IgD-negative memory B cell (primary cell): ENCODE measurements at regions not wholly inside any gene's neighbourhood (a gene's known extent, or its start where the extent isn't known, plus 50 kb on each side); places are given as distances from the start of the nearest gene placed in this dataset.
A peak's percentile ranks its signal among the peaks of the same experiment; 100 is the strongest.
"Not testable (repeated sequence)": the region's sequence is repeated elsewhere in the genome, so short reads cannot be mapped to it uniquely, and the experiment has no call there.

ENCODE experiments used
- H3K27ac Mint-ChIP-seq, 3 donors: one replicate each; pipeline ENCODE4 v1.8.0; 2020 to 2022; ENCODE audit warnings: mild to moderate bottlenecking in 3 of 3, mixed read lengths in 3 of 3, moderate library complexity in 1 of 3
- H3K27me3 Mint-ChIP-seq: one replicate; pipeline ENCODE4 v1.8.0; 2021; ENCODE audit warnings: mixed read lengths
- H3K36me3 Mint-ChIP-seq: one replicate; pipeline ENCODE4 v1.8.0; 2020; ENCODE audit warnings: mild to moderate bottlenecking, mixed read lengths
- H3K4me1 Mint-ChIP-seq, 3 donors: one replicate each; pipeline ENCODE4 v1.8.0; 2020 to 2022; ENCODE audit warnings: mixed read lengths in 3 of 3, mild to moderate bottlenecking in 1 of 3
- H3K4me3 Mint-ChIP-seq, 4 donors: one replicate each; pipeline ENCODE4 v1.8.0; 2020 to 2022; ENCODE audit warnings: mild to moderate bottlenecking in 4 of 4, mixed read lengths in 4 of 4, moderate library complexity in 3 of 4
- H3K9me3 Mint-ChIP-seq, 3 donors: one replicate each; pipeline ENCODE4 v1.8.0; 2020 to 2021; ENCODE audit warnings: mixed read lengths in 3 of 3, mild to moderate bottlenecking in 1 of 3

GRCh38 chr13:81610644-81611043 is 1269.7 kb upstream of the SPRY2 start:
- Mint-ChIP-seq H3K4me1 (no peaks in the 10 kb centered on the region), H3K4me3 (no peak overlapping the region), H3K27ac (no peak overlapping the region), H3K36me3 (no peaks in the 10 kb centered on the region), H3K9me3 (peaks cover 0 to 15% (median 4%) of the 10 kb centered on the region in 3 donors), H3K27me3 (no peaks in the 10 kb centered on the region)

DNA sequence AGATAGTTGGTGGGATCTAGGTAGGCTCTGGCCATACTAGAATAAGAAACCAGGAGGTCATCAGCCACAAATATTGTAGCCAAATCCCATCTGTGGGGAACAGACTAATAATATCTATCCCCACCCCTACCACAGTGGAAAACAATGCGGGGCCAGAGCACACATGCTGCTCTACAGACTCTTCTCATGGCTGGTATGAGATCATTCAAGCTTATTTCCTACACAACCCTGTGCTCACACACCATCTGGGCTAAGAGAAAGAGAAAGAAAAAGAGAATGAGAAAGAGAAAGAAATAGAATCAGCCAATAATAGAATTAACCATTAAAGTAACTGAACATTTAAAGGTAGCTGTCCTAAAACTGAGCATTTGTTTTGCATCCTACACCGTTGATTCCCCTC is 1268.4 kb upstream of the SPRY2 start:
- Mint-ChIP-seq H3K4me3 (no peak overlapping the region), H3K36me3 (no peaks in the 10 kb centered on the region), H3K27ac (no peak overlapping the region), H3K27me3 (no peaks in the 10 kb centered on the region), H3K9me3 (peaks cover 0 to 12% (median 4%) of the 10 kb centered on the region in 3 donors), H3K4me1 (no peaks in the 10 kb centered on the region)

DNA sequence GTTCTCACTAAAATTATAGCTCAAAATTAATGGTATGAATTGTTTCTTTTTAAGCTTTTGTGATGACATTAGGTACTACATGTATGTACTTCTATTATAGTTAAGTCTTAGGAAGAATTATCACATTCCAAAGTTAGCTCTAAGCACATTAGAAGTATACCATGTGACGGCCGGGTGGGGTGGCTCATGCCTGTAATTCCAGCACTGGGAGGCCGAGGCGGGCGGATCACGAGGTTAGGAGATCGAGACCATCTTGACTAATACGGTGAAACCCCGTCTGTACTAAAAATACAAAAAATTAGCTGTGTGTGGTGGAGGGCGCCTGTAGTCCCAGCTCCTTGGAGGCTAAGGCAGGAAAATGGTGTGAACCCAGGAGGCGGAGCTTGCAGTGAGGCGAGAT is 1265.1 kb upstream of the SPRY2 start:
- Mint-ChIP-seq H3K4me3 (no peak overlapping the region), H3K36me3 (no peaks in the 10 kb centered on the region), H3K27ac (no peak overlapping the region), H3K4me1 (no peaks in the 10 kb centered on the region), H3K9me3 (peaks cover 0 to 12% (median 0%) of the 10 kb centered on the region in 3 donors), H3K27me3 (no peaks in the 10 kb centered on the region)

GRCh38 chr13:81602241-81602640 is 1261.3 kb upstream of the SPRY2 start:
- no peak overlapping the region for H3K4me3 Mint-ChIP-seq

DNA sequence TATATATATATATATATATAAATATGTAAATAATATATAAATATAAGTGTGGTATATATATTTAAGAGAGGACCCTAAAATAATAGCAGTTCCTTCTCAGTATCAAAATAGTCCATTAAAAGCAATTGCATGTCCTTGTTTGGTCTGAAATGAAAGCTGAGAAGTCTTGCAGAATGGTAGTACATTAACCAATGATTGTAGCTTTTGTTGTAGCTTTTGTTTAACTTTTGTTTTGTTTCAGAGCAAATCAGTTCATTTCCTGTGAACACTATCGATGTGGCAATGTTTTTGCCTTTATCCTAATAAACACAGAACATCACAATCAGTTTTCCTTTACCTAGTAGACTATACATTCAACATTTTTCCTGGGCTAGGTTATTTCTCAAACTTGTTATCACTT is 1256.2 kb upstream of the SPRY2 start:
- Mint-ChIP-seq H3K4me1 (no peaks in the 10 kb centered on the region), H3K4me3 (no peak overlapping the region), H3K27me3 (no peaks in the 10 kb centered on the region), H3K9me3 (peaks cover 3 to 6% (median 4%) of the 10 kb centered on the region in 3 donors), H3K27ac (no peak overlapping the region), H3K36me3 (peaks cover 2% of the 10 kb centered on the region)

More at GRCh38 chr13:81602241-81602640, 1261.3 kb upstream of the SPRY2 start:
- H3K27me3 Mint-ChIP-seq = no peaks in the 10 kb centered on the region
- H3K4me1 Mint-ChIP-seq = no peaks in the 10 kb centered on the region
- peaks cover 3 to 10% (median 4%) of the 10 kb centered on the region in 3 donors for H3K9me3 Mint-ChIP-seq
- H3K27ac Mint-ChIP-seq = no peak overlapping the region
- no peaks in the 10 kb centered on the region for H3K36me3 Mint-ChIP-seq

DNA sequence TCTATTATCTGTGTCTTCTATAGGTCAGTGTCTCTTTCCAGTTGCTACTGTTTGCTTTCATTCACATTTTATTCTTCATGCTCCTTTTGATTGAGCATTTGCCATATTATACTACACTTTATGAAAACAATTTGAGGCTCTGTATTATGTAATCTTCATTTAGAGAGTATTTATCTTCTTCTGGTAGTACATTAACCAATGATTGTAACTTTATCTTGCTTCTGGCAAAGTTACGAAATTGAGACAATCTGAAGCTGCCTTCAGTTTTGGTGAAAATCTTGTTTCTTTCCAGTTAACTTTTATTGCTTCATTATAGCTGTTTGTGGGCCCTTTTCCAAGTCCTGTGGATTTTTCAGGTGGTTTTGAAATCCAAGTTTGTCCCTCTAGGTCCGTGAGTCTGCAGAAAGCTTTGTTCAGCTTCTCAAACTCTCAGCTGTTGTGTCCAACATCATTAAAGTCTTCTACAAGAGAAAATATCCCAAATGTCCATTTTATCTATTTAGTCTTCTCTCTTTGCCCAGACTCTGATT is 1255.4 kb upstream of the SPRY2 start:
- Mint-ChIP-seq H3K27ac (no peak overlapping the region), H3K4me1 (no peaks in the 10 kb centered on the region), H3K4me3 (no peak overlapping the region), H3K36me3 (peaks cover 2% of the 10 kb centered on the region), H3K27me3 (no peaks in the 10 kb centered on the region), H3K9me3 (peaks cover 3 to 6% (median 5%) of the 10 kb centered on the region in 3 donors)

GRCh38 chr13:81591528-81592220 is 1250.7 kb upstream of the SPRY2 start:
- peak overlapping the region in 1 of 4 donors; percentile 35 for H3K4me3 Mint-ChIP-seq

DNA sequence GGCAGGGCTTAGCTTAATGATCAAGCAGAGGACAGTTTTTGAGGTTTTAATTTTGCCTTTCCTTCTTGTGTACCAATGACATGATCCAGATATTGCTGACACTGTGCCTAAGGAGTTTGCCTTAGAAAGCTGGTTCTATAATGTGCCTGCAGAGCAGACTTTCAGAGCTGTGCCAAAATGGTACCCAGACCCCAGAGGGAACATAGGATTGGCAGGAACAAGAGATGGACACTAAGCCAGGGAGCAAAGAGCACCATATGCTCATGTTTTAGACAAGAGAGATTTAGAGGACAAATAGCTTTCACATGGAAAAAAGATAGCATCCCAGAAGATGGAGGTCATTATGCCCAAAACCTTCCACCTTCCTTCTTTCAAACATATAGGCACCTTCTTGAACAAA is 1241.5 kb upstream of the SPRY2 start:
- Mint-ChIP-seq H3K9me3 (peaks cover 3 to 25% (median 8%) of the 10 kb centered on the region in 3 donors), H3K4me3 (no peak overlapping the region), H3K4me1 (no peaks in the 10 kb centered on the region), H3K27me3 (no peaks in the 10 kb centered on the region), H3K36me3 (no peaks in the 10 kb centered on the region), H3K27ac (no peak overlapping the region)

More at GRCh38 chr13:81591528-81592220, 1250.7 kb upstream of the SPRY2 start:
- H3K4me1 Mint-ChIP-seq = no peaks in the 10 kb centered on the region
- H3K36me3 Mint-ChIP-seq = peaks cover 2% of the 10 kb centered on the region
- H3K9me3 Mint-ChIP-seq = peaks cover 0 to 2% (median 0%) of the 10 kb centered on the region in 3 donors
- H3K27me3 Mint-ChIP-seq = no peaks in the 10 kb centered on the region
- H3K27ac Mint-ChIP-seq = peak overlapping the region in 1 of 3 donors; percentile 32

- H3K27ac Mint-ChIP-seq = no peak overlapping the region
- H3K36me3 Mint-ChIP-seq = no peaks in the 10 kb centered on the region
- H3K27me3 Mint-ChIP-seq = no peaks in the 10 kb centered on the region
- peaks cover 5 to 21% (median 6%) of the 10 kb centered on the region in 3 donors for H3K9me3 Mint-ChIP-seq
- H3K4me3 Mint-ChIP-seq = no peak overlapping the region
- no peaks in the 10 kb centered on the region for H3K4me1 Mint-ChIP-seq
These were observed 1236.8 kb upstream of the SPRY2 start for GRCh38 chr13:81577601-81578195.

GRCh38 chr13:81568824-81569223 is 1227.9 kb upstream of the SPRY2 start:
- Mint-ChIP-seq H3K27ac (no peak overlapping the region), H3K4me3 (no peak overlapping the region), H3K4me1 (no peaks in the 10 kb centered on the region), H3K27me3 (no peaks in the 10 kb centered on the region), H3K36me3 (no peaks in the 10 kb centered on the region), H3K9me3 (peaks cover 0 to 3% (median 0%) of the 10 kb centered on the region in 3 donors)

DNA sequence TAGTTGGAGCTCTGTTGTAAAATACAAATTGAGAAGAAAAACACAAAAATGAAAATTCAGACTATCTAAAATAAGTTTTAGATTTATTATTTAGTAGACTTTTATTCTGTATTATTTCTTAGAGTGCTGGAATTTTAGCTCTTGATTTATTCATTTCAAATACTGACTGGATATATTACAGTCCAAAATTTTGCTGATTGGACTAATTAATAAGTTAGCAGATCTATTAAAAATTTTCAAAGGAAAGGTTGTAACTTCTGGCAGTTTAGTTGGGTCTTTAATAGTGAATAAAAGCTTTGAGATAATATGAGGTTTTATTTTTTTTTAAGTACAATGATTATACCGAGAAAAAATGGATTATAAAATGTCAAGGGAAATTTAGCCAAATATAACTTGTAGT is 1224.9 kb upstream of the SPRY2 start:
- H3K4me1 Mint-ChIP-seq = no peaks in the 10 kb centered on the region
- H3K27ac Mint-ChIP-seq = no peak overlapping the region
- H3K4me3 Mint-ChIP-seq = no peak overlapping the region
- no peaks in the 10 kb centered on the region for H3K36me3 Mint-ChIP-seq
- no peaks in the 10 kb centered on the region for H3K27me3 Mint-ChIP-seq
- H3K9me3 Mint-ChIP-seq = peaks cover 0 to 6% (median 0%) of the 10 kb centered on the region in 3 donors

- no peaks in the 10 kb centered on the region for H3K4me1 Mint-ChIP-seq
- peaks cover 0 to 3% (median 0%) of the 10 kb centered on the region in 3 donors for H3K9me3 Mint-ChIP-seq
- no peak overlapping the region for H3K4me3 Mint-ChIP-seq
- no peaks in the 10 kb centered on the region for H3K36me3 Mint-ChIP-seq
- no peaks in the 10 kb centered on the region for H3K27me3 Mint-ChIP-seq
- H3K27ac Mint-ChIP-seq = no peak overlapping the region
These were observed 1222.2 kb upstream of the SPRY2 start for GRCh38 chr13:81563091-81563490.

- Mint-ChIP-seq H3K27me3 (no peaks in the 10 kb centered on the region), H3K4me3 (no peak overlapping the region), H3K9me3 (peaks cover 0 to 3% (median 0%) of the 10 kb centered on the region in 3 donors)
These were observed 1221.7 kb upstream of the SPRY2 start for GRCh38 chr13:81562598-81562997.

DNA sequence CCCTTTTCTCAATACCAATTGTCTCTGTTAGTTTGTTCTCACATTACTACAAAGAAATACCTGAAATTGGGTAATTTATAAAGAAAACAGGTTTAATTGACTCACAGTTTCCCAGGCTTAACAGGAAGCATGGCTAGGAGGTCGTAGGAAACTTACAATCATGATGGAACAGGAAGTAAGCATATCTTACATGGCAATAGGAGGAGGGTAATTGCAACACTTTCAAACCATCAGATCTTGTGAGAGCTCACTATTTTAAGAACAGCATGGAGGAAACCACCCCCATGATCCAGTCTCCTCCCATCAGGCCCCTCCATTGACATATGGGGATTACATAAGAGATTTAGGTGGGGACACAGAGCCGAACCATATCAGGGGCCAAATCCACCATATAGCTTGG is 1210.1 kb upstream of the SPRY2 start:
- no peak overlapping the region for H3K27ac Mint-ChIP-seq
- H3K4me3 Mint-ChIP-seq = no peak overlapping the region
- no peaks in the 10 kb centered on the region for H3K4me1 Mint-ChIP-seq
- H3K27me3 Mint-ChIP-seq = no peaks in the 10 kb centered on the region
- peaks cover 0 to 17% (median 8%) of the 10 kb centered on the region in 3 donors for H3K9me3 Mint-ChIP-seq
- no peaks in the 10 kb centered on the region for H3K36me3 Mint-ChIP-seq

More at GRCh38 chr13:81562598-81562997, 1221.7 kb upstream of the SPRY2 start:
- H3K4me1 Mint-ChIP-seq = no peaks in the 10 kb centered on the region
- H3K36me3 Mint-ChIP-seq = no peaks in the 10 kb centered on the region
- H3K27ac Mint-ChIP-seq = no peak overlapping the region

DNA sequence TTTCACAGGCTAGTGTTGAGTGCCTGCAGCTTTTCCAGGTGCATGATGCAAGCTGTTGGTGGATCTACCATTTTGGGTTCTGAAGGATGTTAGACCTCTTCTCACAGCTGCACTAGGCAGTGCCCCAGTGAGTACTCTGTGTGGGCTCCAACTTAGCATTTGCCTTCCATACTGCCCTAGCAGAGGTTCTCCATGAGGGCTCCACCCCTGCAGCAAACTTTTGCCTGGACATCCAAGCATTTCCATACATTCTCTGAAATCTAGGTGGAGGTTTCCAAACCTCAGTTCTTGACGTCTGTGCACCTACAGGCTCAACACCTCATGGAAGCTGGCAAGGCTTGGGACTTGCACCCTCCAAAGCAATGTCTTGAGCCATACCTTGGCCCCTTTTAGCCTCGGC is 1205.4 kb upstream of the SPRY2 start:
- H3K9me3 Mint-ChIP-seq = peaks cover 1 to 10% (median 8%) of the 10 kb centered on the region in 3 donors
- H3K4me3 Mint-ChIP-seq, H3K4me1 Mint-ChIP-seq: not testable (repeated sequence)

GRCh38 chr13:81540777-81541176 is 1199.9 kb upstream of the SPRY2 start:
- Mint-ChIP-seq H3K4me3 (no peak overlapping the region), H3K4me1 (no peaks in the 10 kb centered on the region), H3K9me3 (peaks cover 0 to 6% (median 4%) of the 10 kb centered on the region in 3 donors), H3K27me3 (no peaks in the 10 kb centered on the region), H3K27ac (no peak overlapping the region), H3K36me3 (no peaks in the 10 kb centered on the region)

More for the DNA sequence above, 1205.4 kb upstream of the SPRY2 start:
- H3K27me3 Mint-ChIP-seq, H3K27ac Mint-ChIP-seq, H3K36me3 Mint-ChIP-seq: not testable (repeated sequence)
